MM.1S (cell line): ENCODE measurements at regions not wholly inside any gene's neighbourhood (a gene's known extent, or its start where the extent isn't known, plus 50 kb on each side); places are given as distances from the start of the nearest gene placed in this dataset.
A peak's percentile ranks its signal among the peaks of the same experiment; 100 is the strongest.

Experiments used
- DNase-seq: peaks from one replicate; pipeline ENCODE4 v3.0.0-alpha.2; 2015
- H2AFZ ChIP-seq: fragments of 300-600 bp; sonication (generic); 2 replicates; pipeline ENCODE4 v1.6.0; 2016; ENCODE audit warnings: antibody characterized with exemption, low read length
- H3F3A ChIP-seq: fragments of 300-600 bp; sonication (generic); 2 replicates; pipeline ENCODE4 v1.6.1; 2016; ENCODE audit warnings: mild to moderate bottlenecking, antibody characterized with exemption, low read length, moderate library complexity, mixed read lengths; ENCODE audit not compliant: insufficient read depth
- H3K27ac ChIP-seq: fragments of 300-600 bp; sonication (generic); 2 replicates; pipeline ENCODE4 v1.5.1; 2016; ENCODE audit warnings: mild to moderate bottlenecking, low read length
- H3K27me3 ChIP-seq: fragments of 300-600 bp; sonication (generic); replicated peaks from 2 replicates; pipeline ENCODE4 v1.6.0; 2016; ENCODE audit warnings: low read length; ENCODE audit not compliant: insufficient read depth
- H3K36me3 ChIP-seq: fragments of 300-600 bp; sonication (generic); replicated peaks from 2 replicates; pipeline ENCODE4 v1.6.1; 2016; ENCODE audit warnings: mild to moderate bottlenecking, low read length, mixed read lengths; ENCODE audit not compliant: insufficient read depth
- H3K4me1 ChIP-seq: fragments of 300-600 bp; sonication (generic); 2 replicates; pipeline ENCODE4 v1.6.1; 2016; ENCODE audit warnings: low read length, mixed read lengths
- H3K4me2 ChIP-seq: fragments of 300-600 bp; sonication (generic); 2 replicates; pipeline ENCODE4 v1.6.0; 2016; ENCODE audit warnings: low read depth, low read length
- H3K4me3 ChIP-seq: fragments of 300-600 bp; sonication (generic); 2 replicates; pipeline ENCODE4 v1.5.1; 2016; ENCODE audit warnings: low read length, mixed read lengths
- H3K79me2 ChIP-seq: fragments of 300-600 bp; sonication (generic); 2 replicates; pipeline ENCODE4 v1.6.1; 2016; ENCODE audit warnings: mixed run types, low read length, mixed read lengths
- H3K9ac ChIP-seq: fragments of 300-600 bp; sonication (generic); 2 replicates; pipeline ENCODE4 v1.6.1; 2016; ENCODE audit warnings: low read length, mixed read lengths
- H3K9me2 ChIP-seq: fragments of 300-600 bp; sonication (generic); replicated peaks from 2 replicates; pipeline ENCODE4 v1.6.1; 2016; ENCODE audit warnings: mild to moderate bottlenecking, low read length, mixed read lengths; ENCODE audit not compliant: insufficient read depth
- H3K9me3 ChIP-seq: fragments of 300-600 bp; sonication (generic); replicated peaks from 2 replicates; pipeline ENCODE4 v1.6.1; 2016; ENCODE audit warnings: mild to moderate bottlenecking, low read length, mixed read lengths; ENCODE audit not compliant: insufficient read depth
- H4K20me1 ChIP-seq: fragments of 300-600 bp; sonication (generic); 2 replicates; pipeline ENCODE4 v1.6.1; 2016; ENCODE audit warnings: mild to moderate bottlenecking, low read length, moderate library complexity, mixed read lengths; ENCODE audit not compliant: insufficient read depth
- CTCF ChIP-seq: fragments of 300-600 bp; sonication (generic); IDR thresholded peaks from 2 replicates; pipeline ENCODE4 v1.5.1; 2016; ENCODE audit warnings: antibody characterized with exemption, low read length, mixed read lengths
- EZH2 ChIP-seq: fragments of 300-600 bp; sonication (generic); optimal IDR thresholded peaks from 2 replicates; pipeline ENCODE3; 2017; ENCODE audit warnings: low read depth, mild to moderate bottlenecking, antibody characterized with exemption, low read length, mixed read lengths
- EZH2phosphoT487 ChIP-seq: fragments of 300-600 bp; sonication (generic); IDR thresholded peaks from 2 replicates; pipeline ENCODE4 v1.6.1; 2018; ENCODE audit warnings: antibody characterized with exemption, low read length

DNA sequence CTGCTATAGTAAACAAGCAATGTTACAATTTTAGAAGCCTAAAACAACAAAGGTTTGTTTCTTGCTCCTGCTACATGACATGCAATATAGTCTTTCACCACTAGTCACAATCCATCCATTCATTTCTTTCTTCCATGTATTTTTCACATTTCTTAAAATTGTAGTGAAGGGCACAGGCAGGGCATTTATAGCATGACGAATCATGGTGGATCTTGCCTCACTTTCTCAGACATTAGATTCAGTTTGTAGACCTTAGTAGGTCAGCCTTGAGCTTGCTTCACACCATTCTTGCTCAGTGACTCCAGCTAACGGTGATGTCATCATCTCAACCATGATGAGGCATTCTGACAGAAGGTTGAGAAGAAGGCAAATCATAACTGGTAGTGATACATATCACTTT, 546.8 kb downstream of the TBL1XR1 start:
- no peaks in the 10 kb centered on the region for H4K20me1 ChIP-seq
- no peak overlapping the region for H3K4me3 ChIP-seq
- no peak overlapping the region for H2AFZ ChIP-seq
- no peak for TF ChIP-seq EZH2phosphoT487
- peak; percentile 20 for TF ChIP-seq CTCF
- TF ChIP-seq EZH2, result no peak
- H3K36me3 ChIP-seq, result no peaks in the 10 kb centered on the region
- no peak overlapping the region for H3K9ac ChIP-seq
- DNase-seq, result no peak
- no peaks in the 10 kb centered on the region for H3F3A ChIP-seq
- no peaks in the 10 kb centered on the region for H3K9me3 ChIP-seq
- no peaks in the 10 kb centered on the region for H3K79me2 ChIP-seq
- H3K4me2 ChIP-seq, result no peak overlapping the region
- no peaks in the 10 kb centered on the region for H3K27me3 ChIP-seq
- H3K27ac ChIP-seq, result no peak overlapping the region
- no peaks in the 10 kb centered on the region for H3K4me1 ChIP-seq
- no peaks in the 10 kb centered on the region for H3K9me2 ChIP-seq

GRCh38 chr3:176647987-176648386, 549.3 kb downstream of the TBL1XR1 start:
- TF ChIP-seq CTCF, result no peak
- no peak for TF ChIP-seq EZH2phosphoT487
- TF ChIP-seq EZH2, result no peak
- no peak overlapping the region for H2AFZ ChIP-seq
- no peaks in the 10 kb centered on the region for H4K20me1 ChIP-seq
- H3K9me3 ChIP-seq, result no peaks in the 10 kb centered on the region
- H3K4me1 ChIP-seq, result no peaks in the 10 kb centered on the region
- no peaks in the 10 kb centered on the region for H3F3A ChIP-seq
- H3K9me2 ChIP-seq, result no peaks in the 10 kb centered on the region
- no peak overlapping the region for H3K9ac ChIP-seq
- no peak overlapping the region for H3K4me3 ChIP-seq
- H3K4me2 ChIP-seq, result no peak overlapping the region
- no peak for DNase-seq
- H3K79me2 ChIP-seq, result no peaks in the 10 kb centered on the region
- no peaks in the 10 kb centered on the region for H3K27me3 ChIP-seq
- no peak overlapping the region for H3K27ac ChIP-seq
- no peaks in the 10 kb centered on the region for H3K36me3 ChIP-seq

- Histone ChIP-seq H3K79me2 (no peaks in the 10 kb centered on the region), H3K36me3 (no peaks in the 10 kb centered on the region), H3K4me1 (no peaks in the 10 kb centered on the region), H3K4me2 (no peak overlapping the region), H3F3A (no peaks in the 10 kb centered on the region), H3K27ac (no peak overlapping the region), H3K9ac (no peak overlapping the region), H3K27me3 (no peaks in the 10 kb centered on the region), H3K9me2 (no peaks in the 10 kb centered on the region), H4K20me1 (no peaks in the 10 kb centered on the region), H3K9me3 (no peaks in the 10 kb centered on the region), H2AFZ (no peak overlapping the region), H3K4me3 (no peak overlapping the region)
- TF ChIP-seq CTCF (no peak), EZH2 (no peak), EZH2phosphoT487 (no peak)
- no peak for DNase-seq
Measured at GRCh38 chr3:176633511-176633910, 563.8 kb downstream of the TBL1XR1 start.
